ENCODE measurements at regions not wholly inside any gene's neighbourhood (a gene's known extent, or its start where the extent isn't known, plus 50 kb on each side); places are given as distances from the start of the nearest gene placed in this dataset.

GRCh38 chr7:85471740-85472139, 284.9 kb upstream of the SEMA3D start:
- Histone ChIP-seq H3K27me3 (ENCODE audit: insufficient read depth in 3 of 3, low read length in 2 of 3) (no peaks in the 10 kb centered on the region), H3K4me3 (no peak overlapping the region), H3K9me3 (no peaks in the 10 kb centered on the region), H3K36me3 (ENCODE audit: insufficient read depth in 1 of 2, low read depth in 1 of 2) (no peaks in the 10 kb centered on the region), H3K4me1 (no peaks in the 10 kb centered on the region), H3K27ac (no peak overlapping the region)
- ATAC-seq (no peak), DNase-seq (no peak)
- intact Hi-C loops (cut with DNase I) = no loop called here
- WGBS, 3 donors = 68 to 80% (median 78%) methylated on average over 3 of the region's 3 CpGs
- no peak for TF ChIP-seq CTCF (IDR thresholded peaks at IDR 0.05)

- TF ChIP-seq CTCF (IDR thresholded peaks at IDR 0.05) = no peak
- Histone ChIP-seq H3K9me3 (no peaks in the 10 kb centered on the region), H3K4me3 (no peak overlapping the region), H3K27me3 (ENCODE audit: insufficient read depth in 3 of 3, low read length in 2 of 3) (no peaks in the 10 kb centered on the region), H3K27ac (no peak overlapping the region), H3K36me3 (ENCODE audit: insufficient read depth in 1 of 2, low read depth in 1 of 2) (no peaks in the 10 kb centered on the region), H3K4me1 (no peaks in the 10 kb centered on the region)
- no peak for ATAC-seq
- no peak for DNase-seq
- intact Hi-C loops (cut with DNase I) = no loop called here
Measured at GRCh38 chr7:85471307-85471706, 284.5 kb upstream of the SEMA3D start.

GRCh38 chr7:85469446-85470010, 282.7 kb upstream of the SEMA3D start:
- DNase-seq (no peak), ATAC-seq (no peak)
- intact Hi-C loops (cut with DNase I) = no loop called here
- Histone ChIP-seq H3K4me3 (no peak overlapping the region), H3K9me3 (no peaks in the 10 kb centered on the region), H3K4me1 (no peaks in the 10 kb centered on the region), H3K27me3 (ENCODE audit: insufficient read depth in 3 of 3, low read length in 2 of 3) (no peaks in the 10 kb centered on the region), H3K36me3 (ENCODE audit: insufficient read depth in 1 of 2, low read depth in 1 of 2) (no peaks in the 10 kb centered on the region), H3K27ac (no peak overlapping the region)
- 73 to 97% (median 90%) methylated on average over 1 of the region's 1 CpG for WGBS, 3 donors
- TF ChIP-seq CTCF (IDR thresholded peaks at IDR 0.05) = no peak

GRCh38 chr7:85464042-85464651, 277.3 kb upstream of the SEMA3D start:
- no peak for TF ChIP-seq CTCF (IDR thresholded peaks at IDR 0.05)
- H3K27ac ChIP-seq = no peak overlapping the region
- no peaks in the 10 kb centered on the region for H3K36me3 ChIP-seq (ENCODE audit: insufficient read depth in 1 of 2, low read depth in 1 of 2)
- intact Hi-C loops (cut with DNase I) = no loop called here
- 83 to 94% (median 85%) methylated on average over 1 of the region's 1 CpG for WGBS, 3 donors
- DNase-seq (no peak), ATAC-seq (no peak)
- no peak overlapping the region for H3K4me3 ChIP-seq
- H3K9me3 ChIP-seq = no peaks in the 10 kb centered on the region
- no peaks in the 10 kb centered on the region for H3K27me3 ChIP-seq (ENCODE audit: insufficient read depth in 3 of 3, low read length in 2 of 3)
- no peaks in the 10 kb centered on the region for H3K4me1 ChIP-seq

GRCh38 chr7:85462671-85463070, 275.8 kb upstream of the SEMA3D start:
- DNase-seq = no peak
- no peaks in the 10 kb centered on the region for H3K27me3 ChIP-seq (ENCODE audit: insufficient read depth in 3 of 3, low read length in 2 of 3)
- TF ChIP-seq CTCF (IDR thresholded peaks at IDR 0.05) = no peak
- intact Hi-C loops (cut with DNase I) = no loop called here
- H3K27ac ChIP-seq = no peak overlapping the region
- WGBS, 3 donors = 44 to 58% (median 58%) methylated on average over 6 of the region's 6 CpGs
- no peaks in the 10 kb centered on the region for H3K4me1 ChIP-seq
- ATAC-seq = no peak
- no peaks in the 10 kb centered on the region for H3K9me3 ChIP-seq
- H3K36me3 ChIP-seq (ENCODE audit: insufficient read depth in 1 of 2, low read depth in 1 of 2) = no peaks in the 10 kb centered on the region
- no peak overlapping the region for H3K4me3 ChIP-seq

All from psoas muscle (tissue), 7 donors.